ENCODE measurements at regions not wholly inside any gene's neighbourhood (a gene's known extent, or its start where the extent isn't known, plus 50 kb on each side); places are given as distances from the start of the nearest gene placed in this dataset.
"Not testable (repeated sequence)": the region's sequence is repeated elsewhere in the genome, so short reads cannot be mapped to it uniquely, and the experiment has no call there.

- no peaks in the 10 kb centered on the region for H3K27me3 ChIP-seq
- no peaks in the 10 kb centered on the region for H3K9me3 ChIP-seq
- H3K4me3 ChIP-seq (replicated peaks in 1 of 3) = no peak overlapping the region
- H3K36me3 ChIP-seq = no peaks in the 10 kb centered on the region
- no peaks in the 10 kb centered on the region for H3K4me1 ChIP-seq
- TF ChIP-seq POLR2A (IDR thresholded peaks at IDR 0.05) (no peak), CTCF (IDR thresholded peaks at IDR 0.05) (no peak)
- 39 to 67% methylated on average over 1 of the region's 1 CpG for WGBS, 2 donors
- no peak overlapping the region for H3K27ac ChIP-seq
- DNase-seq = no peak
- intact Hi-C loops (cut with DNase I) = no loop called here
These were observed 819.0 kb upstream of the GRM7 start for GRCh38 chr3:6041894-6042293.

GRCh38 chr3:6047016-6047415 lies 813.9 kb upstream of the GRM7 start:
- intact Hi-C loops (cut with DNase I) = no loop called here
- 98% methylated on average over 2 of the region's 2 CpGs for WGBS, 2 donors
- DNase-seq = no peak
- TF ChIP-seq POLR2A (IDR thresholded peaks at IDR 0.05) (no peak), CTCF (IDR thresholded peaks at IDR 0.05) (no peak)
- H3K36me3 ChIP-seq = no peaks in the 10 kb centered on the region
- peaks cover 0 to 3% of the 10 kb centered on the region in 2 donors for H3K4me1 ChIP-seq
- H3K9me3 ChIP-seq = no peaks in the 10 kb centered on the region
- H3K27ac ChIP-seq = no peak overlapping the region
- no peaks in the 10 kb centered on the region for H3K27me3 ChIP-seq
- no peak overlapping the region for H3K4me3 ChIP-seq (replicated peaks in 1 of 3)

- H3K27ac ChIP-seq = no peak overlapping the region
- H3K9me3 ChIP-seq = no peaks in the 10 kb centered on the region
- WGBS, 2 donors = 90 to 96% methylated on average over 1 of the region's 1 CpG
- intact Hi-C loops (cut with DNase I) = no loop called here
- H3K36me3 ChIP-seq = no peaks in the 10 kb centered on the region
- no peak for DNase-seq
- TF ChIP-seq POLR2A (IDR thresholded peaks at IDR 0.05) (no peak), CTCF (IDR thresholded peaks at IDR 0.05) (no peak)
- no peak overlapping the region for H3K4me3 ChIP-seq (replicated peaks in 1 of 3)
- H3K4me1 ChIP-seq = no peaks in the 10 kb centered on the region
- no peaks in the 10 kb centered on the region for H3K27me3 ChIP-seq
These were observed 800.7 kb upstream of the GRM7 start for GRCh38 chr3:6060251-6060650.

- intact Hi-C loops (cut with DNase I) = no loop called here
- H3K27me3 ChIP-seq = no peaks in the 10 kb centered on the region
- no peak overlapping the region for H3K4me3 ChIP-seq (replicated peaks in 1 of 3)
- no peaks in the 10 kb centered on the region for H3K36me3 ChIP-seq
- H3K4me1 ChIP-seq = peaks cover 6 to 9% of the 10 kb centered on the region in 2 donors
- no peak for DNase-seq
- H3K27ac ChIP-seq = no peak overlapping the region
- H3K9me3 ChIP-seq = no peaks in the 10 kb centered on the region
- TF ChIP-seq POLR2A (IDR thresholded peaks at IDR 0.05) = no peak
- TF ChIP-seq CTCF (IDR thresholded peaks at IDR 0.05) = no peak
- WGBS, 2 donors = 90 to 93% methylated on average over 5 of the region's 6 CpGs
These were observed 798.4 kb upstream of the GRM7 start for GRCh38 chr3:6062261-6063187.

- Histone ChIP-seq H3K4me3 (replicated peaks in 1 of 3) (no peak overlapping the region), H3K27me3 (no peaks in the 10 kb centered on the region), H3K9me3 (no peaks in the 10 kb centered on the region), H3K36me3 (no peaks in the 10 kb centered on the region), H3K27ac (peak overlapping the region; percentile 33 to 66 (median 43)), H3K4me1 (peaks cover 6 to 9% of the 10 kb centered on the region in 2 donors)
- intact Hi-C loops (cut with DNase I) = no loop called here
- WGBS, 2 donors = 54 to 56% methylated on average over 2 of the region's 2 CpGs
- DNase-seq = peak; percentile 2 to 7
- TF ChIP-seq CTCF (IDR thresholded peaks at IDR 0.05) (no peak), POLR2A (IDR thresholded peaks at IDR 0.05) (no peak)
These were observed 794.5 kb upstream of the GRM7 start for GRCh38 chr3:6066397-6066796.

- DNase-seq = peak; percentile 12
- H3K27me3 ChIP-seq; intact Hi-C loops (cut with DNase I); H3K36me3 ChIP-seq; H3K9me3 ChIP-seq; H3K4me1 ChIP-seq: not testable (repeated sequence)
- Histone ChIP-seq H3K4me3 (replicated peaks in 1 of 3) (peak overlapping the region in 1 of 3 donors; percentile 16), H3K27ac (peak overlapping the region; percentile 33 to 66 (median 43))
- WGBS, 2 donors = 36 to 40% methylated on average over 17 of the region's 17 CpGs
These were observed 793.9 kb upstream of the GRM7 start for GRCh38 chr3:6066868-6067578.
